ENCODE measurements at regions not wholly inside any gene's neighbourhood (a gene's known extent, or its start where the extent isn't known, plus 50 kb on each side); places are given as distances from the start of the nearest gene placed in this dataset.

GRCh38 chr12:43235721-43236120, 316.3 kb downstream of the ADAMTS20 start:
- no peak for TF ChIP-seq ZNF274 (IDR thresholded peaks at IDR 0.05; ENCODE audit: low read length)
- no peak for TF ChIP-seq ZNF274 (tag by site-specific recombination; IDR thresholded peaks at IDR 0.05; ENCODE audit: borderline replicate concordance)
- no peak for TF ChIP-seq ZNF792 (tag by site-specific recombination; IDR thresholded peaks at IDR 0.05)
- no peak for TF ChIP-seq ZBTB8A (tag by site-specific recombination; IDR thresholded peaks at IDR 0.05)
- TF ChIP-seq ZNF768 (tag by site-specific recombination; IDR thresholded peaks at IDR 0.05): no peak
- TF ChIP-seq SCRT1 (tag by site-specific recombination; IDR thresholded peaks at IDR 0.05; ENCODE audit: borderline replicate concordance): no peak
- no peak for TF ChIP-seq ZNF24 (tag by site-specific recombination; IDR thresholded peaks at IDR 0.05)
- no peak for TF ChIP-seq BCL11A (tag by site-specific recombination; IDR thresholded peaks at IDR 0.05; ENCODE audit: low read depth)
